ENCODE measurements at regions not wholly inside any gene's neighbourhood (a gene's known extent, or its start where the extent isn't known, plus 50 kb on each side); places are given as distances from the start of the nearest gene placed in this dataset.

DNA sequence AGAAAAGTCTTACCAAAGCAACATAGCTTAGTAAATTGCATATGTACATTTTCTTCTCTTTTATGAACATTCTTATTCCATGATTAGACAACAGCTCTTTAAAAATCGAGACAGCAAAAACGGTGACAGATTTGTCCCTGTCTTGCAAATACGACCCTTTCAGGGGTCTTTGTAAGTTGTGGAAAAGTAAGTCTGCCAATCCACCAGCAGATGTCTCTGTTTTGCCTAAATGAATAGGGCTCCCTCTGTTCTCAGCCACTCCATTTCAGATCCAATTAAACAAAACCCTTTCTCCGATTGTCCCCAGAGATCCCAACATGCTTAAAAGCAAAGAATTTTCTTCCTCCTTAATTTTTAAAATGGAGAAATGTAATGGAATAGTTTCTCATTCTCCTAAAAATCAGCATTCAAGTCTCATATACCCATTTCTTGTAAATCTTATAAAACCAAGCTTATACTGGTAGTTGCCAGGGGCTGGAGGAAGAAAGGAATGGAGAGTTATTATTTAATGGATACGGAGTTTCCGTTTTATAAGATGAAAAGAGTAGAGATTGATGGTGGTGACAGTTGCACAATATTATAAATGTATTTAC is 61.0 kb upstream of the NFE2L3 start:
- TF ChIP-seq EZH2 (IDR thresholded peaks at IDR 0.05; ENCODE audit: low read depth): no peak
- TF ChIP-seq, protein P1, sequence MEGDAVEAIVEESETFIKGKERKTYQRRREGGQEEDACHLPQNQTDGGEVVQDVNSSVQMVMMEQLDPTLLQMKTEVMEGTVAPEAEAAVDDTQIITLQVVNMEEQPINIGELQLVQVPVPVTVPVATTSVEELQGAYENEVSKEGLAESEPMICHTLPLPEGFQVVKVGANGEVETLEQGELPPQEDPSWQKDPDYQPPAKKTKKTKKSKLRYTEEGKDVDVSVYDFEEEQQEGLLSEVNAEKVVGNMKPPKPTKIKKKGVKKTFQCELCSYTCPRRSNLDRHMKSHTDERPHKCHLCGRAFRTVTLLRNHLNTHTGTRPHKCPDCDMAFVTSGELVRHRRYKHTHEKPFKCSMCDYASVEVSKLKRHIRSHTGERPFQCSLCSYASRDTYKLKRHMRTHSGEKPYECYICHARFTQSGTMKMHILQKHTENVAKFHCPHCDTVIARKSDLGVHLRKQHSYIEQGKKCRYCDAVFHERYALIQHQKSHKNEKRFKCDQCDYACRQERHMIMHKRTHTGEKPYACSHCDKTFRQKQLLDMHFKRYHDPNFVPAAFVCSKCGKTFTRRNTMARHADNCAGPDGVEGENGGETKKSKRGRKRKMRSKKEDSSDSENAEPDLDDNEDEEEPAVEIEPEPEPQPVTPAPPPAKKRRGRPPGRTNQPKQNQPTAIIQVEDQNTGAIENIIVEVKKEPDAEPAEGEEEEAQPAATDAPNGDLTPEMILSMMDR (conservative IDR thresholded peaks at IDR 0.05): peak; percentile 92
